Type B pancreatic cell (in vitro differentiated cells): ENCODE measurements at regions not wholly inside any gene's neighbourhood (a gene's known extent, or its start where the extent isn't known, plus 50 kb on each side); places are given as distances from the start of the nearest gene placed in this dataset.

Experiments used
- DNase-seq: peaks from one replicate; pipeline ENCODE4 v3.0.0; 2021; ENCODE audit warnings: mixed read lengths; ENCODE audit not compliant: unreplicated experiment; ENCODE audit errors: extremely low spot score
- H3K27ac Mint-ChIP-seq: 2 replicates; pipeline ENCODE4 v1.8.0; 2021; ENCODE audit warnings: mild to moderate bottlenecking, mixed read lengths
- H3K27me3 Mint-ChIP-seq: 2 replicates; pipeline ENCODE4 v1.8.0; 2021; ENCODE audit warnings: mixed read lengths
- H3K36me3 Mint-ChIP-seq: 2 replicates; pipeline ENCODE4 v1.8.0; 2021; ENCODE audit warnings: mixed read lengths
- H3K4me1 Mint-ChIP-seq: one replicate; pipeline ENCODE4 v1.8.0; 2021; ENCODE audit warnings: mixed read lengths; ENCODE audit not compliant: unreplicated experiment
- H3K4me3 Mint-ChIP-seq: 2 replicates; pipeline ENCODE4 v1.8.0; 2021; ENCODE audit warnings: mild to moderate bottlenecking, mixed read lengths
- H3K9me3 Mint-ChIP-seq: 2 replicates; pipeline ENCODE4 v1.8.0; 2021; ENCODE audit warnings: mixed read lengths
- TF ChIP-seq, protein P1 (sequence below): fragments of 200-600 bp; sonication (generic); conservative IDR thresholded peaks from 2 replicates; pipeline ENCODE4 v1.5.0; 2021; ENCODE audit warnings: antibody characterized with exemption, mild to moderate bottlenecking

DNA sequence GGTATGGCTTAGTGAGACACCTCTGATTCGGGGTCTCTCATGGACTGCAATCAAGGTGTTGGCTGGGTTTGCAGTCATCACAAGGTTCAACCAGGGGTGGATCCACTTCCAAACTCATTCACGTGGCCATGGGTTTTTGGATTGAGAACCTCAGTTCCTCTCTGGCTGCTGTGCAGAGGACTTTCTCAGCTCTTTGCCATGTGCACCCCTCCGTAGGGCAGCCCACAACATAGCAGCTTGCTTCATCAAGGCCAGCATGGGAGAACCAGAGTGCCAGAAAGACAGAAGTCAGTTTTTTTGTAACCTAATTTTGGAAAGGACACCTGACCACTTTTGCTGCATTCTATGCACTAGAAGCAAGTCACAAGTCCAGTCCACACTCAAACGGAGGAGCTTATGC, 154.9 kb downstream of the PJA1 start:
- H3K4me1 Mint-ChIP-seq: peaks cover 3% of the 10 kb centered on the region
- H3K27ac Mint-ChIP-seq: no peak overlapping the region
- no peaks in the 10 kb centered on the region for H3K27me3 Mint-ChIP-seq
- TF ChIP-seq, protein P1, sequence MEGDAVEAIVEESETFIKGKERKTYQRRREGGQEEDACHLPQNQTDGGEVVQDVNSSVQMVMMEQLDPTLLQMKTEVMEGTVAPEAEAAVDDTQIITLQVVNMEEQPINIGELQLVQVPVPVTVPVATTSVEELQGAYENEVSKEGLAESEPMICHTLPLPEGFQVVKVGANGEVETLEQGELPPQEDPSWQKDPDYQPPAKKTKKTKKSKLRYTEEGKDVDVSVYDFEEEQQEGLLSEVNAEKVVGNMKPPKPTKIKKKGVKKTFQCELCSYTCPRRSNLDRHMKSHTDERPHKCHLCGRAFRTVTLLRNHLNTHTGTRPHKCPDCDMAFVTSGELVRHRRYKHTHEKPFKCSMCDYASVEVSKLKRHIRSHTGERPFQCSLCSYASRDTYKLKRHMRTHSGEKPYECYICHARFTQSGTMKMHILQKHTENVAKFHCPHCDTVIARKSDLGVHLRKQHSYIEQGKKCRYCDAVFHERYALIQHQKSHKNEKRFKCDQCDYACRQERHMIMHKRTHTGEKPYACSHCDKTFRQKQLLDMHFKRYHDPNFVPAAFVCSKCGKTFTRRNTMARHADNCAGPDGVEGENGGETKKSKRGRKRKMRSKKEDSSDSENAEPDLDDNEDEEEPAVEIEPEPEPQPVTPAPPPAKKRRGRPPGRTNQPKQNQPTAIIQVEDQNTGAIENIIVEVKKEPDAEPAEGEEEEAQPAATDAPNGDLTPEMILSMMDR: no peak
- peak; percentile 20 for DNase-seq
- H3K9me3 Mint-ChIP-seq: no peaks in the 10 kb centered on the region
- H3K4me3 Mint-ChIP-seq: no peak overlapping the region
- H3K36me3 Mint-ChIP-seq: no peaks in the 10 kb centered on the region

DNA sequence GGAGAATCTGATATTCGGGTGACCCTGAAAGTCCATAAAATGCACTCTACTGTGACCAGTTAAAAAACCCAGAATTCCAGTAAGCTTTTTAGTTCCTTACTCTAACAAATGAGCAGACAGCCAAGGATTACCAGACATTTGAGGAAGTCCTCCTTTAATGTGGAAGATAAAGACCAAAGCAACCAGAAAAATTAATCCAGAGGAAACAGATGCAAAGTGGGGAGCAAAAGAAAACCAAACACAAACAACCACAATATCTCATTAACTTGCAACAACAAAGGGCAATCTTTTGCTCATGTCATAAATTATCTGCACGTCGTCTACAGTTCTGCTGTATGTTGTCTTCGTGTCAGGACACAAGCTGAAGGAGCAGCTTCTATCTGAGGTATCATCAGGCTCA, 164.4 kb downstream of the PJA1 start:
- Mint-ChIP-seq H3K36me3 (no peaks in the 10 kb centered on the region), H3K4me3 (no peak overlapping the region), H3K4me1 (peaks cover 13% of the 10 kb centered on the region), H3K27me3 (no peaks in the 10 kb centered on the region), H3K9me3 (no peaks in the 10 kb centered on the region), H3K27ac (no peak overlapping the region)
- TF ChIP-seq, protein P1: no peak
- DNase-seq: no peak

DNA sequence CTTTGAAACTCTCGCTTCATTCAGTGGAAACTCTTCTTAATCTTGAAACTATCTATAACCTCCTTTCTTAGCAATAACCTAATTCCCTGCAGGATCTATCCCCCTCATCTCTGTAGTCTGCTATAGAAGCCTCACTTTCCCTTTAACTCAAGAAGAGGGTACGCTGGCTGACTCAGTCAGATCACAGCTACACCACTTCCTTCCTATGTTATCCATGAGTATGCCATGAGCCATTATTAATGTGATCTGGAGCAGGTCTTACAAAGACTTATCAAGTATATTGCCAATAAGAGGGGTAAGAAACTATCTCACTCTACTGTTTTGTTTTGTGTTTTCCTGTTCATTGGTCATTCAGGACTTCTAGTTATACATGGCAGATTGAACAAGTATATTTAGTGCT, 165.3 kb downstream of the PJA1 start:
- Mint-ChIP-seq H3K4me1 (peaks cover 18% of the 10 kb centered on the region), H3K27me3 (no peaks in the 10 kb centered on the region), H3K9me3 (no peaks in the 10 kb centered on the region), H3K4me3 (no peak overlapping the region), H3K36me3 (no peaks in the 10 kb centered on the region), H3K27ac (no peak overlapping the region)
- TF ChIP-seq, protein P1: no peak
- no peak for DNase-seq

DNA sequence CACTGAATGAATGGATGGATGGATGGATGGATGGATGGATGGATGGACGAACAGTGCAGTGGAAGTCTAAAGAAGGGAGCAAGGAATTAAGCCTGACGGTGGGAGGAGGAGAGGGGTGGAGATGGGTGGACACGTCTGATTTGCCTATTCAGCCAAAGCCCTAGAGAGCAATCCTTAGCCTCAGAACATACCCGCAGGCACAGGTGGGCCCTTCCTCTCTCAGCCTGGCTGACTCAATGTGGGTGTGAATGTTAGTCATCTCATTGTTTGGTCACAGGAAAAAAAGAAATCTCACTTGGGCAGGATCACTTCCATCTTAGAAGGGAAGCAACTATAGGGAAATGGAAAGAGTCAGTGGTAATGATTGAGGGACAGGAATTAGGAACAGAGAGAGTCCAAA, 165.9 kb downstream of the PJA1 start:
- H3K4me3 Mint-ChIP-seq: no peak overlapping the region
- H3K27ac Mint-ChIP-seq: no peak overlapping the region
- TF ChIP-seq, protein P1: no peak
- peaks cover 18% of the 10 kb centered on the region for H3K4me1 Mint-ChIP-seq
- H3K9me3 Mint-ChIP-seq: no peaks in the 10 kb centered on the region
- peak; percentile 13 for DNase-seq
- H3K36me3 Mint-ChIP-seq: no peaks in the 10 kb centered on the region
- no peaks in the 10 kb centered on the region for H3K27me3 Mint-ChIP-seq

DNA sequence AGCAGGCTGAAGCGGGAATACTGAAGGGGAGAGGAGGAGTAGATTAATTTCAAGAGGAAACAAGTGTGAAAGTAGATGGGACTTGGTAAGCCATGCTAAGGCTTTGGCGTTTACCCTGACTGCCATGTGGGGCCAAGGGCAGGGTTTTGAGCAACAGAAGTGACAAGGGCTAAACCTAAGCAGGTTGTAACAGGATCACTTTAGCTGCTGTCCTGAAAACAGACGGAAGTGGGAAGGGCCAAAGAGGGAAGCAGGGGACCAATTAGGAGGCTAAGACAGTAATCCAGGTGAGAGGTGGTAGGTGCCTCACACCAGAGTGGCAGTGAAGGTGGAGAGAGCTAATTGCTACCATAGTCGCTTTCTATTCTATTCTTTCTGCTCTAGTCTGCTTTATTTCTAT, 166.5 kb downstream of the PJA1 start:
- no peaks in the 10 kb centered on the region for H3K9me3 Mint-ChIP-seq
- TF ChIP-seq, protein P1: no peak
- no peaks in the 10 kb centered on the region for H3K27me3 Mint-ChIP-seq
- peaks cover 18% of the 10 kb centered on the region for H3K4me1 Mint-ChIP-seq
- H3K27ac Mint-ChIP-seq: no peak overlapping the region
- DNase-seq: peak; percentile 18
- H3K4me3 Mint-ChIP-seq: no peak overlapping the region
- no peaks in the 10 kb centered on the region for H3K36me3 Mint-ChIP-seq

DNA sequence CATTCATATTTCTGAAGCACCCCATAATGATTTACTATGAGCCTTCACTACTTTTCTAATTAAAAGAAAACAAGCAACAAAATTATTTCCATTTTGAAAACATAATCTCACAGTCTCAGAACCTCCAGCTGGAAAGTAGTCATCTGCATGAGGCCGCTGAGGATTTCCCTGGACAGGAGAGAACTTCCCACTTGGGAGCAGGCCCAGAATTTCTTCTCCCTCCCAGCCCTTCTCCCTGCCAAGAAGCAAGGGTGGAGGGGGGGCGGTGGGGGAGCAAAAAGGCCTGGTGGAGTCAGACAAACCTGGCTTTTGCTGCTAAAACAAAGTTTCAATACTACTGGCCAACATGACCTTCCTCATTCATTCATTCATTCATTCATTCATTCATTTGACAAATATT, 167.3 kb downstream of the PJA1 start:
- Mint-ChIP-seq H3K27ac (no peak overlapping the region), H3K36me3 (no peaks in the 10 kb centered on the region), H3K4me3 (no peak overlapping the region), H3K4me1 (peaks cover 18% of the 10 kb centered on the region), H3K9me3 (no peaks in the 10 kb centered on the region), H3K27me3 (no peaks in the 10 kb centered on the region)
- TF ChIP-seq, protein P1: no peak
- peak; percentile 16 for DNase-seq
